ENCODE measurements at regions not wholly inside any gene's neighbourhood (a gene's known extent, or its start where the extent isn't known, plus 50 kb on each side); places are given as distances from the start of the nearest gene placed in this dataset.

GRCh38 chr9:16175461-16175860, 622.6 kb downstream of the CCDC171 start:
- TF ChIP-seq, protein P1, sequence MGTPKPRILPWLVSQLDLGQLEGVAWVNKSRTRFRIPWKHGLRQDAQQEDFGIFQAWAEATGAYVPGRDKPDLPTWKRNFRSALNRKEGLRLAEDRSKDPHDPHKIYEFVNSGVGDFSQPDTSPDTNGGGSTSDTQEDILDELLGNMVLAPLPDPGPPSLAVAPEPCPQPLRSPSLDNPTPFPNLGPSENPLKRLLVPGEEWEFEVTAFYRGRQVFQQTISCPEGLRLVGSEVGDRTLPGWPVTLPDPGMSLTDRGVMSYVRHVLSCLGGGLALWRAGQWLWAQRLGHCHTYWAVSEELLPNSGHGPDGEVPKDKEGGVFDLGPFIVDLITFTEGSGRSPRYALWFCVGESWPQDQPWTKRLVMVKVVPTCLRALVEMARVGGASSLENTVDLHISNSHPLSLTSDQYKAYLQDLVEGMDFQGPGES (IDR thresholded peaks at IDR 0.05; ENCODE audit: low read depth, low read length): no peak
- TF ChIP-seq, protein P2, sequence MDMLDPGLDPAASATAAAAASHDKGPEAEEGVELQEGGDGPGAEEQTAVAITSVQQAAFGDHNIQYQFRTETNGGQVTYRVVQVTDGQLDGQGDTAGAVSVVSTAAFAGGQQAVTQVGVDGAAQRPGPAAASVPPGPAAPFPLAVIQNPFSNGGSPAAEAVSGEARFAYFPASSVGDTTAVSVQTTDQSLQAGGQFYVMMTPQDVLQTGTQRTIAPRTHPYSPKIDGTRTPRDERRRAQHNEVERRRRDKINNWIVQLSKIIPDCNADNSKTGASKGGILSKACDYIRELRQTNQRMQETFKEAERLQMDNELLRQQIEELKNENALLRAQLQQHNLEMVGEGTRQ (IDR thresholded peaks at IDR 0.05; ENCODE audit: borderline replicate concordance, low read depth, low read length): no peak
- TF ChIP-seq, protein P3, sequence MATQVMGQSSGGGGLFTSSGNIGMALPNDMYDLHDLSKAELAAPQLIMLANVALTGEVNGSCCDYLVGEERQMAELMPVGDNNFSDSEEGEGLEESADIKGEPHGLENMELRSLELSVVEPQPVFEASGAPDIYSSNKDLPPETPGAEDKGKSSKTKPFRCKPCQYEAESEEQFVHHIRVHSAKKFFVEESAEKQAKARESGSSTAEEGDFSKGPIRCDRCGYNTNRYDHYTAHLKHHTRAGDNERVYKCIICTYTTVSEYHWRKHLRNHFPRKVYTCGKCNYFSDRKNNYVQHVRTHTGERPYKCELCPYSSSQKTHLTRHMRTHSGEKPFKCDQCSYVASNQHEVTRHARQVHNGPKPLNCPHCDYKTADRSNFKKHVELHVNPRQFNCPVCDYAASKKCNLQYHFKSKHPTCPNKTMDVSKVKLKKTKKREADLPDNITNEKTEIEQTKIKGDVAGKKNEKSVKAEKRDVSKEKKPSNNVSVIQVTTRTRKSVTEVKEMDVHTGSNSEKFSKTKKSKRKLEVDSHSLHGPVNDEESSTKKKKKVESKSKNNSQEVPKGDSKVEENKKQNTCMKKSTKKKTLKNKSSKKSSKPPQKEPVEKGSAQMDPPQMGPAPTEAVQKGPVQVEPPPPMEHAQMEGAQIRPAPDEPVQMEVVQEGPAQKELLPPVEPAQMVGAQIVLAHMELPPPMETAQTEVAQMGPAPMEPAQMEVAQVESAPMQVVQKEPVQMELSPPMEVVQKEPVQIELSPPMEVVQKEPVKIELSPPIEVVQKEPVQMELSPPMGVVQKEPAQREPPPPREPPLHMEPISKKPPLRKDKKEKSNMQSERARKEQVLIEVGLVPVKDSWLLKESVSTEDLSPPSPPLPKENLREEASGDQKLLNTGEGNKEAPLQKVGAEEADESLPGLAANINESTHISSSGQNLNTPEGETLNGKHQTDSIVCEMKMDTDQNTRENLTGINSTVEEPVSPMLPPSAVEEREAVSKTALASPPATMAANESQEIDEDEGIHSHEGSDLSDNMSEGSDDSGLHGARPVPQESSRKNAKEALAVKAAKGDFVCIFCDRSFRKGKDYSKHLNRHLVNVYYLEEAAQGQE (IDR thresholded peaks at IDR 0.05; ENCODE audit: low read depth, low read length): no peak
- TF ChIP-seq SMC3 (IDR thresholded peaks at IDR 0.05; ENCODE audit: low read depth, low read length): no peak
- no peak for TF ChIP-seq RFX5 (IDR thresholded peaks at IDR 0.05; ENCODE audit: low read length)
- TF ChIP-seq, protein P4, sequence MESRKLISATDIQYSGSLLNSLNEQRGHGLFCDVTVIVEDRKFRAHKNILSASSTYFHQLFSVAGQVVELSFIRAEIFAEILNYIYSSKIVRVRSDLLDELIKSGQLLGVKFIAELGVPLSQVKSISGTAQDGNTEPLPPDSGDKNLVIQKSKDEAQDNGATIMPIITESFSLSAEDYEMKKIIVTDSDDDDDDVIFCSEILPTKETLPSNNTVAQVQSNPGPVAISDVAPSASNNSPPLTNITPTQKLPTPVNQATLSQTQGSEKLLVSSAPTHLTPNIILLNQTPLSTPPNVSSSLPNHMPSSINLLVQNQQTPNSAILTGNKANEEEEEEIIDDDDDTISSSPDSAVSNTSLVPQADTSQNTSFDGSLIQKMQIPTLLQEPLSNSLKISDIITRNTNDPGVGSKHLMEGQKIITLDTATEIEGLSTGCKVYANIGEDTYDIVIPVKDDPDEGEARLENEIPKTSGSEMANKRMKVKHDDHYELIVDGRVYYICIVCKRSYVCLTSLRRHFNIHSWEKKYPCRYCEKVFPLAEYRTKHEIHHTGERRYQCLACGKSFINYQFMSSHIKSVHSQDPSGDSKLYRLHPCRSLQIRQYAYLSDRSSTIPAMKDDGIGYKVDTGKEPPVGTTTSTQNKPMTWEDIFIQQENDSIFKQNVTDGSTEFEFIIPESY (IDR thresholded peaks at IDR 0.05; ENCODE audit: borderline replicate concordance, low read depth): no peak
- TF ChIP-seq GATA2 (CRISPR knock-in tag; IDR thresholded peaks at IDR 0.05): no peak
- TF ChIP-seq FOSL2 (IDR thresholded peaks at IDR 0.05; ENCODE audit: borderline replicate concordance, low read depth): no peak
- TF ChIP-seq TAF1 (IDR thresholded peaks at IDR 0.05; ENCODE audit: borderline replicate concordance, low read depth, low read length): no peak
- no peak for TF ChIP-seq SIN3A (IDR thresholded peaks at IDR 0.05; ENCODE audit: borderline replicate concordance, low read depth, low read length)
- no peak for TF ChIP-seq PBX3 (IDR thresholded peaks at IDR 0.05)
- TF ChIP-seq RXRA (IDR thresholded peaks at IDR 0.05; ENCODE audit: borderline replicate concordance, low read depth): no peak
- H3F3A ChIP-seq (replicated peaks; ENCODE audit: insufficient read depth): no peaks in the 10 kb centered on the region
- 82% methylated on average over 2 of the region's 3 CpGs for WGBS (ENCODE audit: low lambda C conversion rate)
- no peak for DNase-seq
- no peaks in the 10 kb centered on the region for H3K9me3 ChIP-seq
- H3K27ac ChIP-seq (ENCODE audit: low read depth in 2 of 2, low read length in 1 of 2): no peak overlapping the region
- H3K27me3 ChIP-seq (ENCODE audit: insufficient read depth): no peaks in the 10 kb centered on the region
- no peaks in the 10 kb centered on the region for H4K20me1 ChIP-seq (ENCODE audit: insufficient read depth)
- ChIA-PET POLR2A (no interaction called here), CTCF (no interaction called here)
- H3K9me2 ChIP-seq: no peaks in the 10 kb centered on the region
- no peak overlapping the region for H3K9ac ChIP-seq
- H3K36me3 ChIP-seq (replicated peaks in 1 of 2; ENCODE audit: control insufficient read depth in 1 of 2, insufficient read depth in 2 of 2, low read length in 1 of 2): no peaks in the 10 kb centered on the region
- no peaks in the 10 kb centered on the region for H3K79me2 ChIP-seq (ENCODE audit: insufficient read depth)
- no peak overlapping the region for H3K4me3 ChIP-seq (ENCODE audit: low read depth in 2 of 2, low read length in 1 of 2)
- no peak overlapping the region for H3K4me2 ChIP-seq
- no peaks in the 10 kb centered on the region; a peak in 1 of 4 replicates for H3K4me1 ChIP-seq (ENCODE audit: control insufficient read depth in 1 of 2, insufficient read depth in 2 of 2, low read depth in 1 of 2, low read length in 1 of 2)
- H2AFZ ChIP-seq (ENCODE audit: low read depth): no peak overlapping the region

Measured in SK-N-SH (cell line).